GM03348 (cell line): ENCODE measurements at regions not wholly inside any gene's neighbourhood (a gene's known extent, or its start where the extent isn't known, plus 50 kb on each side); places are given as distances from the start of the nearest gene placed in this dataset.
A peak's percentile ranks its signal among the peaks of the same experiment; 100 is the strongest.
"Not testable (repeated sequence)": the region's sequence is repeated elsewhere in the genome, so short reads cannot be mapped to it uniquely, and the experiment has no call there.

ENCODE experiments used
- DNase-seq: peaks from one replicate; pipeline ENCODE4 v3.0.0; 2012; ENCODE audit warnings: low spot score

DNA sequence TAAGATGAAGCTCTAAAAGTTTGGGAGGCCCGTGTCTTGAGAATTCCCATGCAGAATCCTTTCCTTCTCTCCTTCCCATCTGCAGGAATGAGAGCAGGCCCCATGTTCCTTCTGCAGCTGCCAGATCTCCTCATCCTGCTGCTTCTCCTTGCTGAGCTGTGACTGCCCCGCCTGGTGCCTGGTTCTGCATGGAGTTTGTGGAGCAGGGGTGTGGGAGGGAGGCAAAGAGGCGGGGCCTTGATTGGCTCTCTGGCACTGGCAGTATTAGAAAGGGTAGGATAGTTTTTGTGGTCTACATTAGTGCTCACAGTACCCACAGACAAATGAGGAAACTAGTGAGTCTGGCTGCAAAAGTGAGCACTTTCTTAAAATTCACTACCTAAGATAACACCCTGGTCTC lies 91.1 kb upstream of the CLPB start:
- DNase-seq: peak; percentile 18

DNA sequence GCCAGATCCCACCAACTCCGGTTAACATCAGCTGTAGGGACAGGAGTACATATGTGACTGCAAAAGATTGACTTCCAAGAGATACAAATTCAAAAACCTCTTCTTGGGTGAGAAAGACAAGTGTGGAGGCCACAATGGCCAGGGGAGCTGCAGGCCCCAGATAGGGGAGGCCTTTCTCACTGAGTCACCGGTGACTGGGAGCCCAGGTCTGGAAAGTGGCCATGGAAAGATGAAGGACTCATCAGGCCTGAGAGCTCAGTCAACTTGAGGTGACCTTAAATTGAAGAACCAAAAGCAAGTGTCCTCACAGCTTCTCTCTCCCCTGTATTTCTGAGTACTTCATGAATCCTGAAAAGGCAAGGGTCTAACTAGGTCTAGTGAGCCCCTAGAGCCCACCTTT lies 90.4 kb upstream of the CLPB start:
- DNase-seq: peak; percentile 64

- DNase-seq: no peak
Observed at GRCh38 chr11:72523991-72524390, 89.7 kb upstream of the CLPB start.

- no peak for DNase-seq
Observed at GRCh38 chr11:72522186-72522585, 87.9 kb upstream of the CLPB start.

DNA sequence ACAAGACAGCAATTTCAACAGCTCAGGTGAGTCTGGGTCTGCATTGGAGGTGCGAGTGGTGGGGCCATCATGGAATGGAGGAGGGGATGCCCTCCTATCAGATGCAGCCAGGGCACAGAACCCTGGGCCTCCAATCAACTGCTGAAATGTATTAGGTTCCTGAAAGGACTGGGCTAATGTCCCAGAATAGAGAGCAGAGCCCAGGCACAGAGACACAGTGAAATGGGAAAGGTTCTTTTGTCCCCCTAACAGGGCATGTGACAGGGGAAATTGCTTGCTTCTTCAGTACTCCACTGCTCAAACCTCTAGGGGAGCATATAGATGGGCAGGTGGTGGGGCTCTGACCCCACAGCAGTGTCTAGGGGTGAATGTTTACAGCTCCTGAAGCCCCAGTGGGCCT lies 87.3 kb upstream of the CLPB start:
- DNase-seq: no peak

DNA sequence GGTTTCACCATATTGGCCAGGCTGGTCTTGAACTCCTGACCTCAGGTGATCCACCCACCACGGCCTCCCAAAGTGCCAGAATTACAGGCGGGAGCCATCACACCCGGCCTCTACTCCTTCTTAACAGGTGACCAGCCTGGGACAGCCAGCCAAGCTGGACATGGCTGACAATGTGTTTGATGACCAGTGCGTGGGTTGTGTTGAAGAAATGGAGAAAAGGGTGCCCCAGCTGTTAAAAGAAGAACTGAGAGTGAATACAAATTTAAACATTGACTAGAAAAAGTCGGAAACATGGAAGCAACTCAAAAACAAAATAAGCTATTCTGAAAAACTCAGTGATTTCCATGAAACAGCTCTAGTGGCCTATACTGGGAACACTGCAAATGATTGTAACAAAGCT lies 86.5 kb upstream of the CLPB start:
- DNase-seq: no peak

DNA sequence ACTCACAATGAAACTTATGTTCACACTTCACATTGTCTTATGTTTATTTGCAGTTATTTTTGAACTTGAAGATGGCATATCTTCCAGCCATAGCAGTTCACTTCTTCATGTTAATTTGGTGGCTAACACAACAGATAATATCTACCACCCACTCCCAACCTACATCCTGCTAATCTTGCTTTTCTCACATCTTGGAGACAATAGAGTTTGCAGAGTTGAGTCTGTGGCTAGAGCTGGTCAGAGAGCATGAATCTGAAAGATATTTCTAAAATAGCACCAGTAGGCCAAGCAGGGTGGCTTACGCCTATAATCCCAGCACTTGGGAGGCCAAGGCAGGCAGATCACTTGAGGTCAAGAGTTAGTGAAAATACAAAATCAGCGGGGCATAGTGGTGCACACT lies 85.6 kb upstream of the CLPB start:
- not testable (repeated sequence) for DNase-seq

- peak; percentile 57 for DNase-seq
Observed at GRCh38 chr11:72519220-72519881, 85.0 kb upstream of the CLPB start.

- no peak for DNase-seq
Observed at GRCh38 chr11:72514331-72514730, 80.0 kb upstream of the CLPB start.

GRCh38 chr11:72513411-72513810 lies 79.1 kb upstream of the CLPB start:
- no peak for DNase-seq

DNA sequence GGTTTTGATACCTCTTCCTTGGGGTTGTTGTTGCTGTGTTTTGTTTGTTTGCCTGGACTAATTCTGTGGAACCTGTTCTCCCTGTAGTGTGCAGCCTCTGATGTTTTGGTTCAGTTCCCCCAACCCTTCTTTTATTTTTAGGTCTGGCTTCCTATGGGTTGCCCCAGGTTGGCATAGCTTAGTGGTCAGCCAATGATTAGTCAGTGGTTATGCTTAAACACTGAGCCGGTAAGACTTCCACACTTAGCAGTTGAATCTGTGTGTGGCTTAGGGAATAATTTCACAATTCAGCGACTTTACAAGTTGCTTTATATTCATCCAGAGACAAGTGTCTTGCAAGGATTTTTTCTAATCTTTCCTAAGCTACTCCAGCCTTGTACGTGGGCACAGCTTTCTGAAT lies 78.6 kb upstream of the CLPB start:
- DNase-seq: no peak

GRCh38 chr11:72511393-72512047 lies 77.2 kb upstream of the CLPB start:
- DNase-seq: no peak

GRCh38 chr11:72507050-72507449 lies 72.7 kb upstream of the CLPB start:
- no peak for DNase-seq

GRCh38 chr11:72497731-72498130 lies 63.4 kb upstream of the CLPB start:
- no peak for DNase-seq

GRCh38 chr11:72494109-72494429 lies 59.7 kb upstream of the CLPB start:
- no peak for DNase-seq

- DNase-seq: no peak
Observed at GRCh38 chr11:72493426-72494108, 59.2 kb upstream of the CLPB start.

- DNase-seq: no peak
Observed at GRCh38 chr11:72491001-72491400, 56.7 kb upstream of the CLPB start.
